ENCODE measurements at regions not wholly inside any gene's neighbourhood (a gene's known extent, or its start where the extent isn't known, plus 50 kb on each side); places are given as distances from the start of the nearest gene placed in this dataset.

- no peak for ATAC-seq (ENCODE audit: poor library complexity)
- intact Hi-C loops (cut with DNase I) = no loop called here
- no peak for DNase-seq
Observed at GRCh38 chr12:67147030-67147429, 122.1 kb upstream of the CAND1 start.

- ATAC-seq (ENCODE audit: poor library complexity) = no peak
- intact Hi-C loops (cut with DNase I) = no loop called here
Observed at GRCh38 chr12:67147447-67147846, 121.7 kb upstream of the CAND1 start.

GRCh38 chr12:67148265-67148664 lies 120.9 kb upstream of the CAND1 start:
- DNase-seq = no peak
- no peak for ATAC-seq (ENCODE audit: poor library complexity)
- intact Hi-C loops (cut with DNase I) = no loop called here

More at GRCh38 chr12:67147447-67147846, 121.7 kb upstream of the CAND1 start:
- DNase-seq = no peak

GRCh38 chr12:67151886-67152285 lies 117.3 kb upstream of the CAND1 start:
- DNase-seq (no peak), ATAC-seq (ENCODE audit: poor library complexity) (no peak)
- intact Hi-C loops (cut with DNase I) = no loop called here

GRCh38 chr12:67152451-67152850 lies 116.7 kb upstream of the CAND1 start:
- DNase-seq = no peak
- intact Hi-C loops (cut with DNase I) = no loop called here
- no peak for ATAC-seq (ENCODE audit: poor library complexity)

GRCh38 chr12:67154901-67155300 lies 114.3 kb upstream of the CAND1 start:
- intact Hi-C loops (cut with DNase I) = no loop called here
- no peak for ATAC-seq (ENCODE audit: poor library complexity)
- DNase-seq = no peak

- no peak for DNase-seq
- ATAC-seq (ENCODE audit: poor library complexity) = no peak
- intact Hi-C loops (cut with DNase I) = no loop called here
Observed at GRCh38 chr12:67155863-67156262, 113.3 kb upstream of the CAND1 start.

- DNase-seq (no peak), ATAC-seq (ENCODE audit: poor library complexity) (peak; percentile 64)
- intact Hi-C loops (cut with DNase I) = loop anchor here (5.0 kb wide), 1 partner anchor 61 kb away; no protein-coding TSS in a partner anchor
Observed at GRCh38 chr12:67161322-67161918, 107.7 kb upstream of the CAND1 start.

- ATAC-seq (ENCODE audit: poor library complexity) = no peak
- no peak for DNase-seq
- intact Hi-C loops (cut with DNase I) = no loop called here
Observed at GRCh38 chr12:67173258-67173657, 95.9 kb upstream of the CAND1 start.

GRCh38 chr12:67182551-67182950 lies 86.6 kb upstream of the CAND1 start:
- intact Hi-C loops (cut with DNase I) = no loop called here
- DNase-seq (no peak), ATAC-seq (ENCODE audit: poor library complexity) (no peak)

- DNase-seq (no peak), ATAC-seq (ENCODE audit: poor library complexity) (no peak)
- intact Hi-C loops (cut with DNase I) = no loop called here
Observed at GRCh38 chr12:67193704-67194103, 75.5 kb upstream of the CAND1 start.

- DNase-seq (no peak), ATAC-seq (ENCODE audit: poor library complexity) (no peak)
- intact Hi-C loops (cut with DNase I) = no loop called here
Observed at GRCh38 chr12:67200386-67200785, 68.8 kb upstream of the CAND1 start.

- intact Hi-C loops (cut with DNase I) = no loop called here
- DNase-seq (no peak), ATAC-seq (ENCODE audit: poor library complexity) (no peak)
Observed at GRCh38 chr12:67202011-67202677, 67.0 kb upstream of the CAND1 start.

- intact Hi-C loops (cut with DNase I) = no loop called here
Observed at GRCh38 chr12:67202678-67203012, 66.5 kb upstream of the CAND1 start.

GRCh38 chr12:67208281-67209067 lies 60.7 kb upstream of the CAND1 start:
- ATAC-seq (ENCODE audit: poor library complexity) = peak; percentile 93
- intact Hi-C loops (cut with DNase I) = no loop called here

More at GRCh38 chr12:67202678-67203012, 66.5 kb upstream of the CAND1 start:
- no peak for DNase-seq
- no peak for ATAC-seq (ENCODE audit: poor library complexity)

GRCh38 chr12:67211029-67211428 lies 58.1 kb upstream of the CAND1 start:
- DNase-seq (no peak), ATAC-seq (ENCODE audit: poor library complexity) (no peak)
- intact Hi-C loops (cut with DNase I) = no loop called here

More at GRCh38 chr12:67208281-67209067, 60.7 kb upstream of the CAND1 start:
- peak; percentile 45 for DNase-seq

- intact Hi-C loops (cut with DNase I) = no loop called here
- DNase-seq = no peak
- no peak for ATAC-seq (ENCODE audit: poor library complexity)
Observed at GRCh38 chr12:67211494-67211893, 57.7 kb upstream of the CAND1 start.

GRCh38 chr12:67217647-67218046 lies 51.5 kb upstream of the CAND1 start:
- DNase-seq (no peak), ATAC-seq (ENCODE audit: poor library complexity) (no peak)
- intact Hi-C loops (cut with DNase I) = no loop called here

All from Right ventricle myocardium superior (tissue), 1 donor.